ENCODE measurements at regions not wholly inside any gene's neighbourhood (a gene's known extent, or its start where the extent isn't known, plus 50 kb on each side); places are given as distances from the start of the nearest gene placed in this dataset.

GRCh38 chr11:127993788-127994187 lies 593.6 kb downstream of the ETS1 start:
- TF ChIP-seq POLR2AphosphoS5 (IDR thresholded peaks at IDR 0.05; ENCODE audit: low read depth, low read length) (no peak), CTCF (IDR thresholded peaks at IDR 0.05) (peak; percentile 29; the same call in 1 of the 2 replicates), EP300 (IDR thresholded peaks at IDR 0.05; ENCODE audit: borderline replicate concordance in 1 of 2, low read depth in 1 of 2, low read length in 1 of 2) (no peak)

All from SK-N-SH (cell line).